ENCODE measurements at regions not wholly inside any gene's neighbourhood (a gene's known extent, or its start where the extent isn't known, plus 50 kb on each side); places are given as distances from the start of the nearest gene placed in this dataset.

- Mint-ChIP-seq H3K9me3 (peaks cover 4% of the 10 kb centered on the region), H3K27ac (no peak overlapping the region), H3K4me1 (no peaks in the 10 kb centered on the region), H3K27me3 (no peaks in the 10 kb centered on the region), H3K4me3 (no peak overlapping the region), H3K36me3 (no peaks in the 10 kb centered on the region)
- ATAC-seq, result no peak
Measured at GRCh38 chr6:22888163-22888752, 318.9 kb downstream of the HDGFL1 start.

- Mint-ChIP-seq H3K4me3 (no peak overlapping the region), H3K4me1 (no peaks in the 10 kb centered on the region), H3K27ac (no peak overlapping the region), H3K9me3 (peaks cover 3% of the 10 kb centered on the region), H3K36me3 (no peaks in the 10 kb centered on the region), H3K27me3 (no peaks in the 10 kb centered on the region)
- no peak for ATAC-seq
Measured at GRCh38 chr6:22891934-22892333, 322.6 kb downstream of the HDGFL1 start.

- Mint-ChIP-seq H3K4me3 (no peak overlapping the region), H3K9me3 (peaks cover 3% of the 10 kb centered on the region), H3K36me3 (no peaks in the 10 kb centered on the region), H3K27me3 (no peaks in the 10 kb centered on the region), H3K27ac (no peak overlapping the region), H3K4me1 (no peaks in the 10 kb centered on the region)
- no peak for ATAC-seq
Measured at GRCh38 chr6:22892452-22892851, 323.1 kb downstream of the HDGFL1 start.

GRCh38 chr6:22896696-22897095 lies 327.3 kb downstream of the HDGFL1 start:
- no peak overlapping the region for H3K4me3 Mint-ChIP-seq
- peaks cover 3% of the 10 kb centered on the region for H3K9me3 Mint-ChIP-seq
- no peaks in the 10 kb centered on the region for H3K27me3 Mint-ChIP-seq
- H3K4me1 Mint-ChIP-seq, result no peaks in the 10 kb centered on the region
- no peak overlapping the region for H3K27ac Mint-ChIP-seq
- no peaks in the 10 kb centered on the region for H3K36me3 Mint-ChIP-seq
- no peak for ATAC-seq

- Mint-ChIP-seq H3K4me1 (no peaks in the 10 kb centered on the region), H3K36me3 (no peaks in the 10 kb centered on the region), H3K27ac (no peak overlapping the region), H3K9me3 (peaks cover 3% of the 10 kb centered on the region), H3K4me3 (no peak overlapping the region), H3K27me3 (no peaks in the 10 kb centered on the region)
- no peak for ATAC-seq
Measured at GRCh38 chr6:22899426-22899825, 330.1 kb downstream of the HDGFL1 start.

- Mint-ChIP-seq H3K27ac (no peak overlapping the region), H3K9me3 (peaks cover 5% of the 10 kb centered on the region), H3K4me1 (no peaks in the 10 kb centered on the region), H3K36me3 (no peaks in the 10 kb centered on the region), H3K27me3 (no peaks in the 10 kb centered on the region), H3K4me3 (no peak overlapping the region)
- ATAC-seq, result no peak
Measured at GRCh38 chr6:22903826-22904225, 334.5 kb downstream of the HDGFL1 start.

GRCh38 chr6:22904431-22904830 lies 335.1 kb downstream of the HDGFL1 start:
- peaks cover 9% of the 10 kb centered on the region for H3K9me3 Mint-ChIP-seq
- H3K27me3 Mint-ChIP-seq, result no peaks in the 10 kb centered on the region
- no peak overlapping the region for H3K4me3 Mint-ChIP-seq
- no peaks in the 10 kb centered on the region for H3K36me3 Mint-ChIP-seq
- H3K4me1 Mint-ChIP-seq, result no peaks in the 10 kb centered on the region
- no peak overlapping the region for H3K27ac Mint-ChIP-seq
- no peak for ATAC-seq

GRCh38 chr6:22906091-22906549 lies 336.8 kb downstream of the HDGFL1 start:
- no peaks in the 10 kb centered on the region for H3K27me3 Mint-ChIP-seq
- ATAC-seq, result no peak
- peaks cover 10% of the 10 kb centered on the region for H3K9me3 Mint-ChIP-seq
- no peaks in the 10 kb centered on the region for H3K4me1 Mint-ChIP-seq
- no peaks in the 10 kb centered on the region for H3K36me3 Mint-ChIP-seq
- no peak overlapping the region for H3K27ac Mint-ChIP-seq
- H3K4me3 Mint-ChIP-seq, result no peak overlapping the region

GRCh38 chr6:22907085-22907484 lies 337.7 kb downstream of the HDGFL1 start:
- Mint-ChIP-seq H3K4me1 (no peaks in the 10 kb centered on the region), H3K27me3 (no peaks in the 10 kb centered on the region), H3K27ac (no peak overlapping the region), H3K9me3 (peaks cover 10% of the 10 kb centered on the region), H3K36me3 (no peaks in the 10 kb centered on the region), H3K4me3 (no peak overlapping the region)
- no peak for ATAC-seq

- ATAC-seq, result no peak
- Mint-ChIP-seq H3K4me3 (no peak overlapping the region), H3K27ac (no peak overlapping the region), H3K36me3 (no peaks in the 10 kb centered on the region), H3K9me3 (peaks cover 10% of the 10 kb centered on the region), H3K27me3 (no peaks in the 10 kb centered on the region), H3K4me1 (no peaks in the 10 kb centered on the region)
Measured at GRCh38 chr6:22910370-22910769, 341.0 kb downstream of the HDGFL1 start.

- ATAC-seq, result no peak
- no peak overlapping the region for H3K27ac Mint-ChIP-seq
- H3K9me3 Mint-ChIP-seq, result peaks cover 10% of the 10 kb centered on the region
- H3K4me3 Mint-ChIP-seq, result no peak overlapping the region
- no peaks in the 10 kb centered on the region for H3K36me3 Mint-ChIP-seq
- no peaks in the 10 kb centered on the region for H3K4me1 Mint-ChIP-seq
- no peaks in the 10 kb centered on the region for H3K27me3 Mint-ChIP-seq
Measured at GRCh38 chr6:22913612-22914011, 344.2 kb downstream of the HDGFL1 start.

- Mint-ChIP-seq H3K27me3 (no peaks in the 10 kb centered on the region), H3K4me1 (no peaks in the 10 kb centered on the region), H3K27ac (no peak overlapping the region), H3K4me3 (no peak overlapping the region), H3K9me3 (peaks cover 12% of the 10 kb centered on the region), H3K36me3 (no peaks in the 10 kb centered on the region)
- ATAC-seq, result no peak
Measured at GRCh38 chr6:22917344-22917743, 348.0 kb downstream of the HDGFL1 start.

GRCh38 chr6:22921828-22922227 lies 352.5 kb downstream of the HDGFL1 start:
- H3K4me1 Mint-ChIP-seq, result no peaks in the 10 kb centered on the region
- H3K27ac Mint-ChIP-seq, result no peak overlapping the region
- ATAC-seq, result no peak
- no peak overlapping the region for H3K4me3 Mint-ChIP-seq
- no peaks in the 10 kb centered on the region for H3K27me3 Mint-ChIP-seq
- no peaks in the 10 kb centered on the region for H3K36me3 Mint-ChIP-seq
- H3K9me3 Mint-ChIP-seq, result peaks cover 12% of the 10 kb centered on the region

- H3K9me3 Mint-ChIP-seq, result no peaks in the 10 kb centered on the region
- H3K4me1 Mint-ChIP-seq, result no peaks in the 10 kb centered on the region
- no peaks in the 10 kb centered on the region for H3K27me3 Mint-ChIP-seq
- no peaks in the 10 kb centered on the region for H3K36me3 Mint-ChIP-seq
- no peak for ATAC-seq
- no peak overlapping the region for H3K27ac Mint-ChIP-seq
- H3K4me3 Mint-ChIP-seq, result no peak overlapping the region
Measured at GRCh38 chr6:22925304-22925835, 356.0 kb downstream of the HDGFL1 start.

- Mint-ChIP-seq H3K9me3 (no peaks in the 10 kb centered on the region), H3K4me1 (no peaks in the 10 kb centered on the region), H3K27ac (no peak overlapping the region), H3K4me3 (no peak overlapping the region), H3K27me3 (no peaks in the 10 kb centered on the region), H3K36me3 (no peaks in the 10 kb centered on the region)
- ATAC-seq, result no peak
Measured at GRCh38 chr6:22925920-22926789, 356.8 kb downstream of the HDGFL1 start.
